Liver (tissue), 8 donors: ENCODE measurements at regions not wholly inside any gene's neighbourhood (a gene's known extent, or its start where the extent isn't known, plus 50 kb on each side); places are given as distances from the start of the nearest gene placed in this dataset.

Source experiments
- DNase-seq: peaks from one replicate; pipeline ENCODE4 v3.0.0-alpha.2; 2017; ENCODE audit warnings: low spot score
- H3K27ac ChIP-seq, 2 donors: one replicate each; pipeline ENCODE4 v1.7.0; 2013; ENCODE audit warnings: inconsistent platforms in 2 of 2, low read length in 2 of 2, control low read depth in 1 of 2, low read depth in 1 of 2, mild to moderate bottlenecking in 1 of 2
- H3K27me3 ChIP-seq, 4 donors: one replicate each; pipeline versions ENCODE4 v1.6.1 to v1.7.0; 2013; ENCODE audit warnings: low read length in 3 of 4, inconsistent platforms in 1 of 4, mild to moderate bottlenecking in 1 of 4, moderate library complexity in 1 of 4; ENCODE audit not compliant: control insufficient read depth in 4 of 4, insufficient read depth in 4 of 4
- H3K36me3 ChIP-seq, 4 donors: one replicate each; pipeline versions ENCODE4 v1.6.1 to v1.7.0; 2013; ENCODE audit warnings: low read length in 3 of 4, mild to moderate bottlenecking in 3 of 4, low read depth in 1 of 4, moderate library complexity in 1 of 4; ENCODE audit not compliant: control insufficient read depth in 4 of 4, insufficient read depth in 3 of 4
- H3K4me1 ChIP-seq, 4 donors: one replicate each; pipeline versions ENCODE4 v1.6.1 to v1.7.0; 2013; ENCODE audit warnings: low read length in 3 of 4, mild to moderate bottlenecking in 3 of 4, moderate library complexity in 1 of 4; ENCODE audit not compliant: control insufficient read depth in 4 of 4, insufficient read depth in 4 of 4
- H3K4me3 ChIP-seq, 3 donors: one replicate each; pipeline versions ENCODE4 v1.6.1 to v1.7.0; 2013; ENCODE audit warnings: low read length in 3 of 3, control low read depth in 1 of 3, low read depth in 1 of 3, mild to moderate bottlenecking in 1 of 3
- H3K9ac ChIP-seq, 2 donors: one replicate each; pipeline ENCODE4 v1.7.0; 2013; ENCODE audit warnings: low read length in 2 of 2, mild to moderate bottlenecking in 2 of 2, moderate library complexity in 2 of 2, control low read depth in 1 of 2, low read depth in 1 of 2
- H3K9me3 ChIP-seq, 4 donors: one replicate each; pipeline versions ENCODE4 v1.6.1 to v1.7.0; 2013; ENCODE audit warnings: low read length in 3 of 4; ENCODE audit not compliant: control insufficient read depth in 4 of 4
- FOXA2 ChIP-seq: IDR thresholded peaks from 2 replicates; pipeline ENCODE4 v1.6.1; 2016; ENCODE audit warnings: antibody characterized with exemption
- HNF4A ChIP-seq, 2 donors: conservative IDR thresholded peaks; 2 replicates each; pipeline ENCODE4 v1.6.1; 2016; ENCODE audit warnings: antibody characterized with exemption in 2 of 2, mild to moderate bottlenecking in 2 of 2
- HNF4G ChIP-seq: IDR thresholded peaks from 2 replicates; pipeline ENCODE4 v1.6.1; 2016; ENCODE audit warnings: antibody characterized with exemption
- NR2F2 ChIP-seq: IDR thresholded peaks from 2 replicates; pipeline ENCODE4 v1.6.1; 2016; ENCODE audit warnings: antibody characterized with exemption
- RAD21 ChIP-seq, 2 donors: IDR thresholded peaks; 2 replicates each; pipeline ENCODE4 v1.6.1; 2016; ENCODE audit warnings: antibody characterized with exemption in 2 of 2, mild to moderate bottlenecking in 2 of 2
- SP1 ChIP-seq: IDR thresholded peaks from 2 replicates; pipeline ENCODE4 v1.6.1; 2018; ENCODE audit warnings: antibody characterized with exemption, mild to moderate bottlenecking
- TAF1 ChIP-seq: conservative IDR thresholded peaks from 2 replicates; pipeline ENCODE4 v1.6.1; 2016; ENCODE audit warnings: antibody characterized with exemption, mild to moderate bottlenecking
- YY1 ChIP-seq: IDR thresholded peaks from 2 replicates; pipeline ENCODE4 v1.6.1; 2016; ENCODE audit warnings: antibody characterized with exemption, mild to moderate bottlenecking
- WGBS: extraction: QIAGEN DNeasy Blood & Tissue Kit; methylation state at CpG from one replicate; pipeline ENCODE4 v1.1.7; 2013; 5-methylcytosine and 5-hydroxymethylcytosine counted together
- TF ChIP-seq, protein P1 (sequence below): IDR thresholded peaks from 2 replicates; pipeline ENCODE4 v1.6.1; 2016; ENCODE audit warnings: antibody characterized with exemption, mild to moderate bottlenecking
- TF ChIP-seq, protein P2 (sequence below): fragments of 150-350 bp; IDR thresholded peaks from 2 replicates; pipeline ENCODE4 v1.5.1; 2017; ENCODE audit warnings: improper control_type of control experiment, low read depth, low read length; ENCODE audit not compliant: missing input control
- TF ChIP-seq, protein P3 (sequence below): IDR thresholded peaks from 2 replicates; pipeline ENCODE4 v1.6.1; 2016; ENCODE audit warnings: antibody characterized with exemption
- donor health status: healthy.
- donor health status: healthy.
- donor health status: healthy.
- donor health status: healthy.
- donor health status: healthy.

DNA sequence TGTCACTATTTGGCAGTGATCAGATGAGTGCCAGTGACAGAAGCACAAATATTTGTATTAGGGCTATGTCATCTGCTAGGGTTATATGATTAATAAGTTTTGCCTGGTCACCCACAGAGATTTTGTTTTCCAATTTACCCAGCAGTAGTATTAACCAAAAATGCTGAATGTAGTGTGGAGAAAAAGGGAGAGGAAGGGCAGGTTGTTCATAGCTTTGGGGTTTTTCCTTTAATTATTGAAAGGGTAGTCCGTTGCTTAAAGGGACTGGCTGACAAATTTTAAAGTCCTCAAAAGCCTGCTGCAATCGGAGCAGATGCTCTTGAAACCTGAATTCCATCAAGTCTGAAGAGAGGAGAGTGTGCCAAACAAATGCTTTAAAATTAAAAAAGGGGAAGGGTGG is 237.9 kb upstream of the CCDC196 start (continued):
- TF ChIP-seq, protein P1, sequence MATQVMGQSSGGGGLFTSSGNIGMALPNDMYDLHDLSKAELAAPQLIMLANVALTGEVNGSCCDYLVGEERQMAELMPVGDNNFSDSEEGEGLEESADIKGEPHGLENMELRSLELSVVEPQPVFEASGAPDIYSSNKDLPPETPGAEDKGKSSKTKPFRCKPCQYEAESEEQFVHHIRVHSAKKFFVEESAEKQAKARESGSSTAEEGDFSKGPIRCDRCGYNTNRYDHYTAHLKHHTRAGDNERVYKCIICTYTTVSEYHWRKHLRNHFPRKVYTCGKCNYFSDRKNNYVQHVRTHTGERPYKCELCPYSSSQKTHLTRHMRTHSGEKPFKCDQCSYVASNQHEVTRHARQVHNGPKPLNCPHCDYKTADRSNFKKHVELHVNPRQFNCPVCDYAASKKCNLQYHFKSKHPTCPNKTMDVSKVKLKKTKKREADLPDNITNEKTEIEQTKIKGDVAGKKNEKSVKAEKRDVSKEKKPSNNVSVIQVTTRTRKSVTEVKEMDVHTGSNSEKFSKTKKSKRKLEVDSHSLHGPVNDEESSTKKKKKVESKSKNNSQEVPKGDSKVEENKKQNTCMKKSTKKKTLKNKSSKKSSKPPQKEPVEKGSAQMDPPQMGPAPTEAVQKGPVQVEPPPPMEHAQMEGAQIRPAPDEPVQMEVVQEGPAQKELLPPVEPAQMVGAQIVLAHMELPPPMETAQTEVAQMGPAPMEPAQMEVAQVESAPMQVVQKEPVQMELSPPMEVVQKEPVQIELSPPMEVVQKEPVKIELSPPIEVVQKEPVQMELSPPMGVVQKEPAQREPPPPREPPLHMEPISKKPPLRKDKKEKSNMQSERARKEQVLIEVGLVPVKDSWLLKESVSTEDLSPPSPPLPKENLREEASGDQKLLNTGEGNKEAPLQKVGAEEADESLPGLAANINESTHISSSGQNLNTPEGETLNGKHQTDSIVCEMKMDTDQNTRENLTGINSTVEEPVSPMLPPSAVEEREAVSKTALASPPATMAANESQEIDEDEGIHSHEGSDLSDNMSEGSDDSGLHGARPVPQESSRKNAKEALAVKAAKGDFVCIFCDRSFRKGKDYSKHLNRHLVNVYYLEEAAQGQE = no peak

DNA sequence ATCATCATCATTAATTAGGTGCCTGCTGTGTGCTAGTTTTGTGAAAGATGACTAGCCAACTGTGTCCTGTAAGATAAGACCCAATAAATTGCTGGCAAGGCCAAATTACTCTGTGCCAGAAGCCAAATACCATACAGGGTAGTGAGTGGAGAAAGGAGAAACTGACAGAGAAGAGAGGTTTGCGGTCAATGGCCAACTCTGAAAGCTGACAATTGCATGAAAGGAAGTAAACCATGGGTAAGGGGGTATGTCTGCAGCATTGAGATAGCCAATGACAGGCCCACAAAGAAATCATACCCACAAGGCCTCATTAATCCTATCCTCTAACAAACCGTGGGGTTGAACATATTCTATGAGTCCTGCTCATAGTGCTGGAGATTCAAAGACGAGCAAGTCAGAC is 236.6 kb upstream of the CCDC196 start:
- H3K4me3 ChIP-seq = no peak overlapping the region
- WGBS = 90% methylated on average over 3 of the region's 3 CpGs
- H3K4me1 ChIP-seq = no peaks in the 10 kb centered on the region
- TF ChIP-seq HNF4G = no peak
- no peak for TF ChIP-seq FOXA2
- no peak for TF ChIP-seq SP1
- no peak for TF ChIP-seq RAD21 (IDR thresholded peaks at IDR 0.05)
- TF ChIP-seq, protein P2, sequence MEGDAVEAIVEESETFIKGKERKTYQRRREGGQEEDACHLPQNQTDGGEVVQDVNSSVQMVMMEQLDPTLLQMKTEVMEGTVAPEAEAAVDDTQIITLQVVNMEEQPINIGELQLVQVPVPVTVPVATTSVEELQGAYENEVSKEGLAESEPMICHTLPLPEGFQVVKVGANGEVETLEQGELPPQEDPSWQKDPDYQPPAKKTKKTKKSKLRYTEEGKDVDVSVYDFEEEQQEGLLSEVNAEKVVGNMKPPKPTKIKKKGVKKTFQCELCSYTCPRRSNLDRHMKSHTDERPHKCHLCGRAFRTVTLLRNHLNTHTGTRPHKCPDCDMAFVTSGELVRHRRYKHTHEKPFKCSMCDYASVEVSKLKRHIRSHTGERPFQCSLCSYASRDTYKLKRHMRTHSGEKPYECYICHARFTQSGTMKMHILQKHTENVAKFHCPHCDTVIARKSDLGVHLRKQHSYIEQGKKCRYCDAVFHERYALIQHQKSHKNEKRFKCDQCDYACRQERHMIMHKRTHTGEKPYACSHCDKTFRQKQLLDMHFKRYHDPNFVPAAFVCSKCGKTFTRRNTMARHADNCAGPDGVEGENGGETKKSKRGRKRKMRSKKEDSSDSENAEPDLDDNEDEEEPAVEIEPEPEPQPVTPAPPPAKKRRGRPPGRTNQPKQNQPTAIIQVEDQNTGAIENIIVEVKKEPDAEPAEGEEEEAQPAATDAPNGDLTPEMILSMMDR = no peak
- H3K27me3 ChIP-seq = no peaks in the 10 kb centered on the region
- peaks cover 0 to 2% (median 0%) of the 10 kb centered on the region in 4 donors for H3K9me3 ChIP-seq
- H3K36me3 ChIP-seq = no peaks in the 10 kb centered on the region
- no peak overlapping the region for H3K27ac ChIP-seq
- no peak overlapping the region for H3K9ac ChIP-seq
- no peak for DNase-seq

DNA sequence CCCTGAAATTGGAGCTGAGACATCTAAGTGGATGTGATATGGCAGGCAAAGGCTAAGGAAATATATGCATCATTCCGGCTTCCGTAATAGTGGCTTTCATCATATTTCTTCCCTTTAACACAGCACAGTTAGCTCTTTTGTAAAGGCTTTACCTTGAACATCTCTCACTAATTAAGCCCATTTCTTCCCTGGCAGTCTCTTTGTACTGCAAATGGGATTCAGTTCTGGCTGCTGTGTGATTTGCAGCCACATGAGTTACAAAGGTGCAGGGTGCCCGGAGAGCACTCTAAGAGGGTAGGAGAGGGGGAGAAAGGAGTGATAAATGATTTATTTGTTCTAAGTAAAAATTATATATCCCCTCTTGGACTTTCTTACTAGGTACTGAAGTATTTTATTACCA is 232.1 kb upstream of the CCDC196 start:
- 88% methylated on average over 3 of the region's 3 CpGs for WGBS
- no peaks in the 10 kb centered on the region for H3K27me3 ChIP-seq
- H3K9me3 ChIP-seq = peaks cover 0 to 2% (median 0%) of the 10 kb centered on the region in 4 donors
- TF ChIP-seq, protein P3, sequence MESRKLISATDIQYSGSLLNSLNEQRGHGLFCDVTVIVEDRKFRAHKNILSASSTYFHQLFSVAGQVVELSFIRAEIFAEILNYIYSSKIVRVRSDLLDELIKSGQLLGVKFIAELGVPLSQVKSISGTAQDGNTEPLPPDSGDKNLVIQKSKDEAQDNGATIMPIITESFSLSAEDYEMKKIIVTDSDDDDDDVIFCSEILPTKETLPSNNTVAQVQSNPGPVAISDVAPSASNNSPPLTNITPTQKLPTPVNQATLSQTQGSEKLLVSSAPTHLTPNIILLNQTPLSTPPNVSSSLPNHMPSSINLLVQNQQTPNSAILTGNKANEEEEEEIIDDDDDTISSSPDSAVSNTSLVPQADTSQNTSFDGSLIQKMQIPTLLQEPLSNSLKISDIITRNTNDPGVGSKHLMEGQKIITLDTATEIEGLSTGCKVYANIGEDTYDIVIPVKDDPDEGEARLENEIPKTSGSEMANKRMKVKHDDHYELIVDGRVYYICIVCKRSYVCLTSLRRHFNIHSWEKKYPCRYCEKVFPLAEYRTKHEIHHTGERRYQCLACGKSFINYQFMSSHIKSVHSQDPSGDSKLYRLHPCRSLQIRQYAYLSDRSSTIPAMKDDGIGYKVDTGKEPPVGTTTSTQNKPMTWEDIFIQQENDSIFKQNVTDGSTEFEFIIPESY = no peak
- TF ChIP-seq HNF4A (conservative IDR thresholded peaks at IDR 0.05) = no peak
- no peak overlapping the region for H3K27ac ChIP-seq
- no peak overlapping the region for H3K4me3 ChIP-seq
- no peak for DNase-seq
- H3K4me1 ChIP-seq = no peaks in the 10 kb centered on the region
- no peak overlapping the region for H3K9ac ChIP-seq
- no peaks in the 10 kb centered on the region for H3K36me3 ChIP-seq

DNA sequence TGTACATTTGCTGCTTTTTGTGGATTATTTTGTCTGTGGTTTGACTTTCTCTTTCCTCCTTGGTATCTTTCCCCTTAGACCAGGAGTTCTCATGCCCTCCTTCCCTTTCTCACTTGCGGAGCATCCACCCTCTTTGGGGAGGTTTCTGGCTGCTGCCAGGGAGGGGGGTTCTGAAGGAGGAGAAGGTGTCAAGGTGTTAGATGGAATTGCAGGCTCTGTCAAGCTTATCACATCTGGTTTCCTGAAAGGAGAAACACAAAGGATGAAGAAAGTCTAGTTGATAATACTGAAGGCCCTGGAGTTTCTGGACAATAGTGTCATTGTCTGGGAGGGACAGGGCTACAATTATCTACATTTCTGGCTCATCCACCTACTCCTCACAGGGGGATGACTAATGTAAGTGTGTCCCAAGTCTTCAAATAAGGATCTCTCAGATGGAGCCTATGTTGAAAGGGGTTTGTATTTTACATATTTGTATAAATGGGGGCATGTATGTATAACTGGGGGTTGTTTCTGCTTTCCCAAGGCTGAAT is 217.3 kb upstream of the CCDC196 start:
- no peak for DNase-seq
- no peaks in the 10 kb centered on the region for H3K27me3 ChIP-seq
- no peaks in the 10 kb centered on the region for H3K9me3 ChIP-seq
- H3K4me3 ChIP-seq = no peak overlapping the region
- no peak overlapping the region for H3K9ac ChIP-seq
- 91% methylated on average over 1 of the region's 1 CpG for WGBS
- no peak for TF ChIP-seq TAF1
- TF ChIP-seq, protein P1 = no peak
- TF ChIP-seq NR2F2 = no peak
- no peak for TF ChIP-seq YY1
- no peaks in the 10 kb centered on the region for H3K36me3 ChIP-seq
- no peaks in the 10 kb centered on the region for H3K4me1 ChIP-seq
- H3K27ac ChIP-seq = no peak overlapping the region
